OCI-LY7 (cell line): ENCODE measurements at regions not wholly inside any gene's neighbourhood (a gene's known extent, or its start where the extent isn't known, plus 50 kb on each side); places are given as distances from the start of the nearest gene placed in this dataset.

Experiments
- BruUV-seq: library from RNA; stranded (reverse); fragments of 400-500 nt; replicated peaks from 2 replicates; lab custom pipeline; 2021; lab: Mats Ljungman, UMichigan
- CTCF ChIA-PET: fragments of 300-600 bp; sonication (Branson Sonifier 250); formaldehyde crosslinking; loops from one replicate; lab custom pipeline; 2022; ENCODE audit warnings: antibody characterized with exemption; ENCODE audit not compliant: unreplicated experiment; lab: Charles Lee
- POLR2A ChIA-PET: fragments of 300-600 bp; sonication (Branson Sonifier 250); formaldehyde crosslinking; loops from one replicate; lab custom pipeline; 2022; ENCODE audit warnings: antibody characterized with exemption; lab: Charles Lee
- DNase-seq: peaks from one replicate; pipeline ENCODE4 v3.0.0-alpha.2; 2015; ENCODE audit warnings: low spot score
- H2AFZ ChIP-seq: fragments of 200-600 bp; sonication (generic), shearing (Covaris generic); 2 replicates; pipeline ENCODE4 v1.6.1; 2014; ENCODE audit warnings: mild to moderate bottlenecking, antibody characterized with exemption, low read length, moderate library complexity
- H3K27ac ChIP-seq: fragments of 200-600 bp; sonication (generic); 2 replicates; pipeline ENCODE4 v1.5.1; 2014; ENCODE audit warnings: mixed run types, low read depth, mild to moderate bottlenecking, moderate library complexity, low read length, inconsistent platforms; ENCODE audit not compliant: poor library complexity, severe bottlenecking
- H3K36me3 ChIP-seq: fragments of 200-600 bp; sonication (generic); 2 replicates; pipeline ENCODE4 v1.6.1; 2014; ENCODE audit warnings: mild to moderate bottlenecking, antibody characterized with exemption, low read length, moderate library complexity, mixed read lengths; ENCODE audit not compliant: insufficient read depth
- H3K4me1 ChIP-seq: fragments of 200-600 bp; sonication (generic); 2 replicates; pipeline ENCODE4 v1.5.1; 2014; ENCODE audit warnings: mild to moderate bottlenecking, low read length; ENCODE audit not compliant: insufficient read depth, poor library complexity, severe bottlenecking
- H3K4me2 ChIP-seq: fragments of 200-600 bp; sonication (generic); 2 replicates; pipeline ENCODE4 v1.6.1; 2014; ENCODE audit warnings: mild to moderate bottlenecking, low read length
- H3K4me3 ChIP-seq: fragments of 200-600 bp; sonication (generic); 2 replicates; pipeline ENCODE4 v1.5.1; 2014; ENCODE audit warnings: mild to moderate bottlenecking, low read depth, low read length; ENCODE audit not compliant: poor library complexity, severe bottlenecking
- H3K79me2 ChIP-seq: fragments of 200-600 bp; sonication (generic); 2 replicates; pipeline ENCODE4 v1.6.1; 2016; ENCODE audit warnings: low read depth, mild to moderate bottlenecking, low read length, moderate library complexity, mixed read lengths; ENCODE audit not compliant: insufficient read depth
- H3K9me2 ChIP-seq: fragments of 200-600 bp; sonication (generic); 2 replicates; pipeline ENCODE4 v1.6.1; 2016; ENCODE audit warnings: mild to moderate bottlenecking, low read length, mixed read lengths; ENCODE audit not compliant: insufficient read depth
- H3K9me3 ChIP-seq: fragments of 200-600 bp; sonication (generic); 2 replicates; pipeline ENCODE4 v1.6.1; 2014; ENCODE audit warnings: mild to moderate bottlenecking, mixed run types, low read length, mixed read lengths
- H4K20me1 ChIP-seq: fragments of 200-600 bp; sonication (generic); 2 replicates; pipeline ENCODE4 v1.6.1; 2014; ENCODE audit warnings: mild to moderate bottlenecking, antibody characterized with exemption, low read length, moderate library complexity, mixed read lengths; ENCODE audit not compliant: insufficient read depth
- EZH2phosphoT487 ChIP-seq: fragments of 200-600 bp; sonication (generic); IDR thresholded peaks from 2 replicates; pipeline ENCODE4 v1.6.1; 2018; ENCODE audit warnings: low read depth, borderline replicate concordance, mild to moderate bottlenecking, mixed run types, antibody characterized with exemption, low read length, moderate library complexity, mixed read lengths
- intact Hi-C: fragments of 100-400 bp; cut with micrococcal nuclease; formaldehyde crosslinking; loops from one replicate; pipeline ENCODE4 v1.10.0; 2022; ENCODE audit not compliant: unreplicated experiment
- TF ChIP-seq, protein P1 (sequence below): fragments of 200-600 bp; sonication (generic); conservative IDR thresholded peaks from 2 replicates; pipeline ENCODE4 v1.5.1; 2014; ENCODE audit warnings: mild to moderate bottlenecking, antibody characterized with exemption, low read length, moderate library complexity, mixed read lengths

DNA sequence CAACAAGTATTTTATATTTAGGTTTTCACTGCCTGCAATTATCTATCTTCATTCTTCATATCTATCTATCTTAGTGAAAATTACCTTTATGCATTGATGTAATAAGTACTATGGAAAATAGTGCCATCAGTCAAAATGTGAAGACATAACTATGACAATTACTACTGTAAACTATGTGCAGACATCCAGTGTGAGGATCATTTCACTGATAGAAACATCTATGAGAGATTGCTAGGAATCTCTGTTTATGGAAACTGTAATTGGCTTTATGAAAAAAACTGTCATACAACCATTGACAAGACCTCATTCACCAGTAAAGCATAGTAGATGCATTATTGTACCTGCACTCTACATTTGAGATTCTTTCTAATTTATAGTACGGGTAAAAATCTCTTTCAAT lies 401.0 kb downstream of the PMP22 start:
- Histone ChIP-seq H2AFZ (no peak overlapping the region), H3K27ac (no peak overlapping the region), H3K79me2 (no peaks in the 10 kb centered on the region), H3K9me3 (no peaks in the 10 kb centered on the region), H3K36me3 (no peaks in the 10 kb centered on the region), H4K20me1 (no peaks in the 10 kb centered on the region), H3K4me2 (no peak overlapping the region), H3K4me1 (no peaks in the 10 kb centered on the region), H3K9me2 (no peaks in the 10 kb centered on the region), H3K4me3 (no peak overlapping the region)
- POLR2A ChIA-PET, result no interaction called here
- intact Hi-C loops, result no loop called here
- CTCF ChIA-PET, result no interaction called here
- BruUV-seq, result no TSS peak
- TF ChIP-seq EZH2phosphoT487, result no peak
- TF ChIP-seq, protein P1, sequence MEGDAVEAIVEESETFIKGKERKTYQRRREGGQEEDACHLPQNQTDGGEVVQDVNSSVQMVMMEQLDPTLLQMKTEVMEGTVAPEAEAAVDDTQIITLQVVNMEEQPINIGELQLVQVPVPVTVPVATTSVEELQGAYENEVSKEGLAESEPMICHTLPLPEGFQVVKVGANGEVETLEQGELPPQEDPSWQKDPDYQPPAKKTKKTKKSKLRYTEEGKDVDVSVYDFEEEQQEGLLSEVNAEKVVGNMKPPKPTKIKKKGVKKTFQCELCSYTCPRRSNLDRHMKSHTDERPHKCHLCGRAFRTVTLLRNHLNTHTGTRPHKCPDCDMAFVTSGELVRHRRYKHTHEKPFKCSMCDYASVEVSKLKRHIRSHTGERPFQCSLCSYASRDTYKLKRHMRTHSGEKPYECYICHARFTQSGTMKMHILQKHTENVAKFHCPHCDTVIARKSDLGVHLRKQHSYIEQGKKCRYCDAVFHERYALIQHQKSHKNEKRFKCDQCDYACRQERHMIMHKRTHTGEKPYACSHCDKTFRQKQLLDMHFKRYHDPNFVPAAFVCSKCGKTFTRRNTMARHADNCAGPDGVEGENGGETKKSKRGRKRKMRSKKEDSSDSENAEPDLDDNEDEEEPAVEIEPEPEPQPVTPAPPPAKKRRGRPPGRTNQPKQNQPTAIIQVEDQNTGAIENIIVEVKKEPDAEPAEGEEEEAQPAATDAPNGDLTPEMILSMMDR, result no peak
- DNase-seq, result no peak

DNA sequence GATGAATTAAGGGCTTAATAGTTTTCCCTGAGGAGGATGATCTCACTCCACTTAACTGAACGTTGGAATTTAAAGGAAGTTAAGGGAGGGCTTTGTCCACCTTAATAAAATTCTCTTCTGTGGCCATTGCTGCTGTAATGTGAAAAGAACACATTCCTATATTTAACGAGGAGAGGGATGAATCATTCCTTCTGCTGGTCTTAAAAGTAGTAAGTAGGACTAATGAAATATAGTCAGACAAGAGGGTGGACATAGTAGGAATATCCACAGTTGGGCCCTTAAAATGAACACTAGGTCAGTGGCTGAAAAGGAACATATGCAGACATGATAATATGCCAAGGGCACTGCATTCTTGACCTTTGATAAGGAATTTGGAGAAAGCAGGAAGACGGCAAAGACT lies 405.6 kb downstream of the PMP22 start:
- peaks cover 5% of the 10 kb centered on the region for H3K4me1 ChIP-seq
- intact Hi-C loops, result no loop called here
- H3K9me2 ChIP-seq, result no peaks in the 10 kb centered on the region
- no peaks in the 10 kb centered on the region for H3K36me3 ChIP-seq
- CTCF ChIA-PET, result no interaction called here
- no peaks in the 10 kb centered on the region for H4K20me1 ChIP-seq
- no peak overlapping the region for H3K27ac ChIP-seq
- H3K4me3 ChIP-seq, result no peak overlapping the region
- no peaks in the 10 kb centered on the region for H3K9me3 ChIP-seq
- H3K4me2 ChIP-seq, result no peak overlapping the region
- no peak overlapping the region for H2AFZ ChIP-seq
- DNase-seq, result no peak
- no TSS peak for BruUV-seq
- POLR2A ChIA-PET, result no interaction called here
- H3K79me2 ChIP-seq, result no peaks in the 10 kb centered on the region
- TF ChIP-seq, protein P1, result no peak
- TF ChIP-seq EZH2phosphoT487, result no peak

DNA sequence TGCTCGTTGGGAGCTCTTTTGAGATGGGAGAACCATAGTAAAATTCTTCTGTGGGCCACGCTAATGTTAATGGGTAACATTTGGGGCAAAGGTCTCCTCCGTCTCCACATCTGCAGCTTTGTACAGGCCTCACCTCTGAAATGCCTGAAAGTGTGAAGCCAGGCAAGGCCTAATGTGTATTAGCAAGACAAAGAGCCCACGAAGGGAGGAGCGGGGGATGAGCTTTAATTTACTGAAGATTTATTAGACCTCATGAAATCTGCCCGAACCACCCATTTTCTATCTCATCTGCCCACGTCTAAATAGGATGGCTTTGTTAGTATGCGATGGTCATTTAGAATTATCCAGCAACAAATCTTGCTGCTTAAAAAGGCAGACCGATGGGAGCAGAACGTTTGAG lies 408.9 kb downstream of the PMP22 start:
- Histone ChIP-seq H3K9me2 (no peaks in the 10 kb centered on the region), H3K36me3 (no peaks in the 10 kb centered on the region), H3K9me3 (no peaks in the 10 kb centered on the region), H3K4me1 (peaks cover 5% of the 10 kb centered on the region), H3K4me3 (no peak overlapping the region), H3K79me2 (no peaks in the 10 kb centered on the region), H3K27ac (no peak overlapping the region), H3K4me2 (no peak overlapping the region), H2AFZ (no peak overlapping the region), H4K20me1 (no peaks in the 10 kb centered on the region)
- BruUV-seq, result no TSS peak
- ChIA-PET POLR2A (interaction anchor here (0.6 kb wide), 1 partner anchor 1298 kb away, joined by 3 read pairs; no protein-coding TSS in a partner anchor), CTCF (no interaction called here)
- intact Hi-C loops, result no loop called here
- TF ChIP-seq EZH2phosphoT487, result no peak
- TF ChIP-seq, protein P1, result no peak
- DNase-seq, result no peak
